Peyer's patch (tissue), 4 donors: ENCODE measurements at regions not wholly inside any gene's neighbourhood (a gene's known extent, or its start where the extent isn't known, plus 50 kb on each side); places are given as distances from the start of the nearest gene placed in this dataset.

Experiments
- DNase-seq, 3 donors: peaks; one replicate each; pipeline ENCODE4 v3.0.0-alpha.2; 2017 to 2019
- H3K27ac ChIP-seq, 4 donors: fragments of 200-600 bp; sonication (generic); one replicate each; pipeline ENCODE4 v1.5.1; 2016 to 2019
- H3K27me3 ChIP-seq, 2 donors: fragments of 200-600 bp; sonication (generic); one replicate each; pipeline ENCODE4 v1.5.1; 2019
- H3K36me3 ChIP-seq, 3 donors: fragments of 200-600 bp; sonication (generic); one replicate each; pipeline ENCODE4 v1.5.1; 2016 to 2019
- H3K4me1 ChIP-seq, 4 donors: fragments of 200-600 bp; sonication (generic); one replicate each; pipeline ENCODE4 v1.5.1; 2016 to 2019
- H3K4me3 ChIP-seq, 4 donors: fragments of 200-600 bp; sonication (generic); 1 replicate in 3 of 4; 2 replicates in 1 of 4; pipeline ENCODE4 v1.5.1; 2016 to 2019; ENCODE audit warnings: mild to moderate bottlenecking in 1 of 4
- H3K9me3 ChIP-seq, 4 donors: fragments of 200-600 bp; sonication (generic); one replicate each; pipeline ENCODE4 v1.5.1; 2016 to 2019; ENCODE audit warnings: mild to moderate bottlenecking in 1 of 4
- CTCF ChIP-seq, 6 experiments: fragments of 450-650 bp in 4 of 6; fragments of 200-600 bp in 2 of 6; sonication (generic) in 1 of 6; IDR thresholded peaks; one replicate each; pipeline ENCODE4 v1.5.1; 2017 to 2019; ENCODE audit warnings: antibody characterized with exemption in 6 of 6, mild to moderate bottlenecking in 3 of 6, moderate library complexity in 1 of 6
- POLR2A ChIP-seq, 2 donors: fragments of 450-650 bp; IDR thresholded peaks; one replicate each; pipeline ENCODE4 v1.5.1; 2017; ENCODE audit warnings: antibody characterized with exemption in 2 of 2, mild to moderate bottlenecking in 2 of 2, moderate library complexity in 2 of 2

DNA sequence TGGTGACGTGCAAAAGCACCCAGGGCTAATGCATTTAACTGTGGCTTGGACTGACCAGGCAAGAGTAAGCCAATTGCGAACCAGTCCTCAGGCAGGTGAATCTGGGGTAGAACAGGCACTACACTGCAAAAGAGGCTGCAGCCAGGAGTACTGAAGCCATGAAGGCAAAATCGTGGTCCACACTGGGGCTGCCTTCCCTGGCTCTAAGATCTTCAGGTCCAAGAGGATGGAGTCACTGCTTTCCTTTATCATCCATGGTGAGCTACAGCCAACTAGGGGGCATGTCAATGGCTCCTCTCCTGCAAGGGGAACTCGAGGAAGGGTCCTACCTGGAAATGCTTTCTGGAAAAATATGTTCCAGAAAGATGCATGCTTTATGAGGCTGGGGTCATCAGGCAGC, 100.6 kb upstream of the AJAP1 start:
- H3K27me3 ChIP-seq, result no peaks in the 10 kb centered on the region
- H3K4me3 ChIP-seq, result no peak overlapping the region
- TF ChIP-seq POLR2A (IDR thresholded peaks at IDR 0.05) (no peak), CTCF (IDR thresholded peaks at IDR 0.05) (no peak)
- H3K9me3 ChIP-seq, result no peaks in the 10 kb centered on the region
- no peaks in the 10 kb centered on the region for H3K4me1 ChIP-seq
- H3K36me3 ChIP-seq, result no peaks in the 10 kb centered on the region
- H3K27ac ChIP-seq, result no peak overlapping the region
- no peak for DNase-seq

GRCh38 chr1:4554271-4554865, 100.0 kb upstream of the AJAP1 start:
- H3K36me3 ChIP-seq, result no peaks in the 10 kb centered on the region

GRCh38 chr1:4557949-4558348, 96.5 kb upstream of the AJAP1 start:
- TF ChIP-seq CTCF (IDR thresholded peaks at IDR 0.05), result no peak
- TF ChIP-seq POLR2A (IDR thresholded peaks at IDR 0.05), result no peak

More at GRCh38 chr1:4554271-4554865, 100.0 kb upstream of the AJAP1 start:
- Histone ChIP-seq H3K27me3 (no peaks in the 10 kb centered on the region), H3K4me3 (no peak overlapping the region), H3K9me3 (no peaks in the 10 kb centered on the region), H3K27ac (no peak overlapping the region), H3K4me1 (no peaks in the 10 kb centered on the region)
- no peak for DNase-seq
- TF ChIP-seq CTCF (IDR thresholded peaks at IDR 0.05), result no peak
- no peak for TF ChIP-seq POLR2A (IDR thresholded peaks at IDR 0.05)

GRCh38 chr1:4561205-4561604, 93.2 kb upstream of the AJAP1 start:
- no peaks in the 10 kb centered on the region for H3K4me1 ChIP-seq
- H3K27me3 ChIP-seq, result no peaks in the 10 kb centered on the region
- no peak for DNase-seq
- no peak overlapping the region for H3K4me3 ChIP-seq
- no peaks in the 10 kb centered on the region for H3K9me3 ChIP-seq
- no peaks in the 10 kb centered on the region for H3K36me3 ChIP-seq
- no peak for TF ChIP-seq CTCF (IDR thresholded peaks at IDR 0.05)
- no peak for TF ChIP-seq POLR2A (IDR thresholded peaks at IDR 0.05)
- H3K27ac ChIP-seq, result no peak overlapping the region

More at GRCh38 chr1:4557949-4558348, 96.5 kb upstream of the AJAP1 start:
- H3K27ac ChIP-seq, result no peak overlapping the region
- H3K4me1 ChIP-seq, result no peaks in the 10 kb centered on the region
- H3K4me3 ChIP-seq, result no peak overlapping the region
- H3K9me3 ChIP-seq, result no peaks in the 10 kb centered on the region
- DNase-seq, result no peak
- no peaks in the 10 kb centered on the region for H3K36me3 ChIP-seq
- no peaks in the 10 kb centered on the region for H3K27me3 ChIP-seq

DNA sequence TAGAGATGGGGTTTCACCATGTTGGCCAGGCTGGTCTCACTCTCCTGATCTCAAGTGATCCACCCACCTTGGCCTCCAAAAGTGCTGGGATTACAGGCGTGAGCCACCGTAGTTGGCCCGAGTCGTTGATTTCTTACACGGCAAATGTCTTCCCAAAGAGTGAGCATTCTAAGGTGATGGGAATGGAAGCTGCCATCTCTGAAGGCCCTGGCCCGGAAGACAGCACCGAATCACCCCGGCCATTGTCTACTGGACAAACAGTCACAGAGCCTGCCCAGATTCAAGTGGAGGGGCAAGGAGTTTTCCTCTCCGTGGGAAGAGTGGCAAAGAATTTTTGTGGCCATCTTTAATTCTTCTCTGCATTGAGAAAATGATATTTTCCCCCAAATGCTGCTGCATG, 92.1 kb upstream of the AJAP1 start:
- TF ChIP-seq CTCF (IDR thresholded peaks at IDR 0.05) (no peak), POLR2A (IDR thresholded peaks at IDR 0.05) (no peak)
- Histone ChIP-seq H3K4me1 (no peaks in the 10 kb centered on the region), H3K36me3 (no peaks in the 10 kb centered on the region), H3K4me3 (no peak overlapping the region), H3K9me3 (no peaks in the 10 kb centered on the region), H3K27me3 (no peaks in the 10 kb centered on the region), H3K27ac (no peak overlapping the region)
- DNase-seq, result no peak

DNA sequence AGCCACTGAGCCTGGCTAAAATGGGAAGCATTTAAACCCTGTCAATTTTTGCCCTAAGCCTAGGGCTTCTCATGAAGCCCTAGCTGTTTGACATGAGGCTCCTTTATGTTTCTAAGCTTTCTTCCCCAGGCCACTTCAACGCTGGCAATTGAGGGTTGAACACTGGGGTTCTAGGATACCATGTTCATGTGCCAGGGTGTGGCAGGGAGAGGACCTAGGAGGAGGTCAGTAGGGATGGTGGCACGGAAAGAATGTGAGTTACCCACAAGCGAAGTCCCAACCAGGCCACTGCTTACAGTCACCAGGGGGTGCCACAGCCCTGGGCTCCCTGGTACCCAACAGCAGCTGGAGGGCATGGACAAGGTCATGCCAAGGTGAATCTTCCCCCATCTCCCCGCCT, 90.8 kb upstream of the AJAP1 start:
- TF ChIP-seq POLR2A (IDR thresholded peaks at IDR 0.05), result no peak
- no peak for TF ChIP-seq CTCF (IDR thresholded peaks at IDR 0.05)
- Histone ChIP-seq H3K27me3 (no peaks in the 10 kb centered on the region), H3K4me3 (no peak overlapping the region), H3K9me3 (no peaks in the 10 kb centered on the region), H3K27ac (no peak overlapping the region), H3K4me1 (no peaks in the 10 kb centered on the region), H3K36me3 (no peaks in the 10 kb centered on the region)
- DNase-seq, result no peak
